Pancreas (tissue), 10 donors: ENCODE measurements at regions not wholly inside any gene's neighbourhood (a gene's known extent, or its start where the extent isn't known, plus 50 kb on each side); places are given as distances from the start of the nearest gene placed in this dataset.
A peak's percentile ranks its signal among the peaks of the same experiment; 100 is the strongest.

ENCODE experiments used
- ATAC-seq, 4 donors: fragments of 200-7000 bp; cut with Tn5 transposase; one replicate each; pipeline versions ENCODE4 v1.8.0 to v1.9.1; 2020; ENCODE audit warnings: mild to moderate bottlenecking in 4 of 4, moderate library complexity in 4 of 4
- DNase-seq, 6 donors: peaks; one replicate each; pipeline ENCODE4 v3.0.0-alpha.2; 2020
- FAIRE-seq: peaks from 2 replicates; lab custom pipeline; 2012; peaks lifted over from hg19 to GRCh38; lab: Jason Lieb, UNC
- H3K27ac ChIP-seq, 4 donors: fragments of 200-600 bp; sonication (generic); 1 replicate in 3 of 4; 2 replicates in 1 of 4; pipeline versions ENCODE4 v1.5.0 to v1.8.0; 2020
- H3K27me3 ChIP-seq, 4 donors: fragments of 200-600 bp; one replicate each; pipeline ENCODE4 v1.8.0; 2021
- H3K36me3 ChIP-seq, 3 donors: fragments of 200-600 bp; sonication (generic) in 1 of 3; one replicate each; pipeline versions ENCODE4 v1.5.0 to v1.8.0; 2020 to 2021
- H3K4me1 ChIP-seq, 3 donors: fragments of 200-600 bp; one replicate each; pipeline ENCODE4 v1.8.0; 2021
- H3K4me3 ChIP-seq, 4 donors: fragments of 200-600 bp; sonication (generic) in 2 of 4; one replicate each; pipeline versions ENCODE4 v1.5.0 to v1.8.0; 2020 to 2021
- H3K9me3 ChIP-seq, 4 donors: fragments of 200-600 bp; one replicate each; pipeline ENCODE4 v1.8.0; 2021
- CTCF ChIP-seq, 4 donors: fragments of 200-600 bp; sonication (generic) in 3 of 4; IDR thresholded peaks; one replicate each; pipeline versions ENCODE4 v1.5.0 to v1.8.0; 2021; ENCODE audit warnings: antibody characterized with exemption in 4 of 4
- WGBS, 2 donors: extraction: QIAGEN DNeasy Blood & Tissue Kit; methylation state at CpG; one replicate each; pipeline ENCODE4 v1.1.7; 2013; 5-methylcytosine and 5-hydroxymethylcytosine counted together
- intact Hi-C, 3 donors: fragments of 100-400 bp; cut with DNase I; formaldehyde crosslinking; loops; one replicate each; pipeline versions ENCODE4 v1.11.1 to v1.14.2; 2022
- donor health status: healthy with polysubstance abuse.
- donor health status: DM: no; HTN: no; CAD: no; lungs with moderate emphysema.
- donor health status: DM: no; HTN: no; CAD: no.
- donor health status: control.
- donor health status: control.
- donor health status: Bipolar disorder and iron deficiency.
- donor health status: DM: yes; HTN: yes; CAD: no.
- donor health status: DM: no; HTN: no; CAD: no.
- donor health status: DM: no; HTN: no; CAD: no.
- donor health status: DM: yes; HTN: yes; CAD: no.

- Histone ChIP-seq H3K27me3 (no peaks in the 10 kb centered on the region), H3K4me3 (no peak overlapping the region), H3K36me3 (no peaks in the 10 kb centered on the region), H3K27ac (peak overlapping the region in 2 of 4 donors; percentile 33 to 46), H3K9me3 (no peaks in the 10 kb centered on the region), H3K4me1 (peaks cover under 1 to 9% (median under 1%) of the 10 kb centered on the region in 3 donors)
- ATAC-seq (no peak), FAIRE-seq (no peak), DNase-seq (no peak)
- no peak for TF ChIP-seq CTCF (IDR thresholded peaks at IDR 0.05)
- 62 to 66% methylated on average over 3 of the region's 3 CpGs for WGBS, 2 donors
- intact Hi-C loops, result no loop called here
Measured at GRCh38 chr6:1054653-1055014, 257.3 kb upstream of the FOXQ1 start.

- no peak for FAIRE-seq
- peak in 1 of 4 donors; percentile 7 for ATAC-seq
Measured at GRCh38 chr6:1053586-1053985, 258.3 kb upstream of the FOXQ1 start.

GRCh38 chr6:1052262-1052661 lies 259.6 kb upstream of the FOXQ1 start:
- FAIRE-seq, result no peak
- Histone ChIP-seq H3K4me1 (peaks cover 7 to 31% (median 12%) of the 10 kb centered on the region in 3 donors), H3K9me3 (no peaks in the 10 kb centered on the region), H3K4me3 (no peak overlapping the region), H3K27ac (no peak overlapping the region), H3K36me3 (no peaks in the 10 kb centered on the region), H3K27me3 (no peaks in the 10 kb centered on the region)
- no peak for TF ChIP-seq CTCF (IDR thresholded peaks at IDR 0.05)
- ATAC-seq, result no peak
- 86 to 93% methylated on average over 3 of the region's 3 CpGs for WGBS, 2 donors
- intact Hi-C loops, result no loop called here
- DNase-seq, result no peak

More at GRCh38 chr6:1053586-1053985, 258.3 kb upstream of the FOXQ1 start:
- no peaks in the 10 kb centered on the region for H3K36me3 ChIP-seq
- DNase-seq, result no peak
- 66 to 71% methylated on average over 7 of the region's 7 CpGs for WGBS, 2 donors
- H3K4me3 ChIP-seq, result no peak overlapping the region
- H3K9me3 ChIP-seq, result no peaks in the 10 kb centered on the region
- H3K4me1 ChIP-seq, result peaks cover 7 to 19% (median 8%) of the 10 kb centered on the region in 3 donors
- TF ChIP-seq CTCF (IDR thresholded peaks at IDR 0.05), result no peak
- intact Hi-C loops, result no loop called here
- H3K27ac ChIP-seq, result no peak overlapping the region
- no peaks in the 10 kb centered on the region for H3K27me3 ChIP-seq

DNA sequence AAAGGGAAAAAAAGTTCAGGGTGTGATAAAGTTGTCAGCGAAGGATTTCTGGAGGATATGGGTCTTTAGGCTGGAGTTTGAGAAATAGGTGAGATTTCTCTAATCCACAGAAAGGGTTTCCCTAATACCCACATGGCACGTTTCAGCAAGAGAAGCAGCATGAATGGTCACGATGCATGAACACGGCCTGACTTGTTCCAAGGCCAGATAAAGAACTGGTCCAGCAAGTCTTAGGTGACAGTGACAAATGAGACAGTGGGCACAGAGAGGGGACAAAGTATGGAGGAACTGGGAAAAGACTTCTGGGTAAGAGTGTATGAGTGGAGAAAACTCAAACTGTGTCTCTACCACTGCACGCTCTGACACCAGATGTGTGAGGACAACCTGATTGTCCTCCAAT lies 262.0 kb upstream of the FOXQ1 start:
- Histone ChIP-seq H3K27ac (peak overlapping the region in 1 of 4 donors; percentile 45), H3K27me3 (no peaks in the 10 kb centered on the region), H3K4me3 (no peak overlapping the region), H3K4me1 (peaks cover 7 to 37% (median 18%) of the 10 kb centered on the region in 3 donors), H3K36me3 (no peaks in the 10 kb centered on the region), H3K9me3 (no peaks in the 10 kb centered on the region)
- FAIRE-seq, result no peak
- TF ChIP-seq CTCF (IDR thresholded peaks at IDR 0.05), result no peak
- intact Hi-C loops, result no loop called here
- WGBS, 2 donors, result 26 to 33% methylated on average over 5 of the region's 5 CpGs
- peak in 4 of 6 donors; percentile 54 to 75 (median 65) for DNase-seq
- ATAC-seq, result peak; percentile 90 to 94 (median 92)

DNA sequence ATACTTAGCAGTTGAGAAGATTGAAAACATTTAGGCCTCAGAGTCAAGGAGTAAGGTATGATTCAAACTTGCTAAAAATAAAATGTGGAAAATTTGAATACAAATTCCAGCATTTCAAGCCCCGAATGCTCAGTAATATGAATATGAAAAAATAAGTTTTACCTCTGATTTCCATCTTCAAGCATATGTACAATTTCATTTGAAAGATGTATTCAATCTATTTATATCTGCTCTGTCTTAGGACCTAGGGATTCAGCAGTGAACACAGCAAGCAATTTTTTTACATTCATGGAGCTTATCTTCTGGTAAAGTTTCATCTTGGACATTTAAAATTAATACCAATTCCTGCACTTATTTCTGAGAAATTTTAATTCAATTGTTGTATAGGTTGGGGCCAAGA lies 262.7 kb upstream of the FOXQ1 start:
- no peak for ATAC-seq
- peak overlapping the region in 1 of 4 donors; percentile 45 for H3K27ac ChIP-seq
- no peaks in the 10 kb centered on the region for H3K9me3 ChIP-seq
- no peak for DNase-seq
- FAIRE-seq, result no peak
- no peak for TF ChIP-seq CTCF (IDR thresholded peaks at IDR 0.05)
- WGBS, 2 donors, result 93 to 97% methylated on average over 1 of the region's 1 CpG
- no peaks in the 10 kb centered on the region for H3K27me3 ChIP-seq
- H3K4me1 ChIP-seq, result peaks cover 12 to 43% (median 23%) of the 10 kb centered on the region in 3 donors
- H3K36me3 ChIP-seq, result no peaks in the 10 kb centered on the region
- no peak overlapping the region for H3K4me3 ChIP-seq
- intact Hi-C loops, result no loop called here
